GM18517 (cell line): ENCODE measurements at regions not wholly inside any gene's neighbourhood (a gene's known extent, or its start where the extent isn't known, plus 50 kb on each side); places are given as distances from the start of the nearest gene placed in this dataset.
"Not testable (repeated sequence)": the region's sequence is repeated elsewhere in the genome, so short reads cannot be mapped to it uniquely, and the experiment has no call there.

ENCODE experiments used
- ATAC-seq: cut with Tn5 transposase; IDR thresholded peaks from one replicate; pipeline ENCODE4 v1.9.1; 2021; ENCODE audit warnings: mild to moderate bottlenecking, moderate library complexity; ENCODE audit not compliant: unreplicated experiment

GRCh38 chr2:34875091-34875745 is 1276.1 kb upstream of the FAM98A start:
- no peak for ATAC-seq

GRCh38 chr2:34853646-34854045 is 1254.5 kb upstream of the FAM98A start:
- no peak for ATAC-seq

- ATAC-seq: no peak
Measured at GRCh38 chr2:34851804-34852203, 1252.7 kb upstream of the FAM98A start.

- no peak for ATAC-seq
Measured at GRCh38 chr2:34849827-34850226, 1250.7 kb upstream of the FAM98A start.

GRCh38 chr2:34848691-34849090 is 1249.6 kb upstream of the FAM98A start:
- ATAC-seq: no peak

- ATAC-seq: no peak
Measured at GRCh38 chr2:34848132-34848531, 1249.0 kb upstream of the FAM98A start.

GRCh38 chr2:34844629-34845028 is 1245.5 kb upstream of the FAM98A start:
- ATAC-seq: no peak

GRCh38 chr2:34838408-34838807 is 1239.3 kb upstream of the FAM98A start:
- ATAC-seq: no peak

- ATAC-seq: no peak
Measured at GRCh38 chr2:34836361-34836760, 1237.3 kb upstream of the FAM98A start.

- ATAC-seq: no peak
Measured at GRCh38 chr2:34831096-34831495, 1232.0 kb upstream of the FAM98A start.

- no peak for ATAC-seq
Measured at GRCh38 chr2:34828481-34828880, 1229.4 kb upstream of the FAM98A start.

- ATAC-seq: no peak
Measured at GRCh38 chr2:34827398-34827797, 1228.3 kb upstream of the FAM98A start.

GRCh38 chr2:34825686-34826085 is 1226.6 kb upstream of the FAM98A start:
- no peak for ATAC-seq

- ATAC-seq: no peak
Measured at GRCh38 chr2:34822616-34823015, 1223.5 kb upstream of the FAM98A start.

- no peak for ATAC-seq
Measured at GRCh38 chr2:34815052-34815741, 1216.1 kb upstream of the FAM98A start.

- ATAC-seq: no peak
Measured at GRCh38 chr2:34810456-34810855, 1211.4 kb upstream of the FAM98A start.

GRCh38 chr2:34808426-34808825 is 1209.3 kb upstream of the FAM98A start:
- ATAC-seq: no peak

- no peak for ATAC-seq
Measured at GRCh38 chr2:34806891-34807290, 1207.8 kb upstream of the FAM98A start.

GRCh38 chr2:34806396-34806795 is 1207.3 kb upstream of the FAM98A start:
- ATAC-seq: no peak

GRCh38 chr2:34799556-34799955 is 1200.5 kb upstream of the FAM98A start:
- ATAC-seq: no peak

GRCh38 chr2:34795586-34795985 is 1196.5 kb upstream of the FAM98A start:
- not testable (repeated sequence) for ATAC-seq

GRCh38 chr2:34789169-34789568 is 1190.1 kb upstream of the FAM98A start:
- ATAC-seq: no peak

GRCh38 chr2:34787341-34787740 is 1188.2 kb upstream of the FAM98A start:
- ATAC-seq: no peak
